DMS114 treated with DMSO at 0.1 percent for 48 hours (cell line): ENCODE measurements at regions not wholly inside any gene's neighbourhood (a gene's known extent, or its start where the extent isn't known, plus 50 kb on each side); places are given as distances from the start of the nearest gene placed in this dataset.

ENCODE experiments used
- DNase-seq: peaks from one replicate; lab custom pipeline; 2025; ENCODE audit not compliant: unreplicated experiment; lab: John Stamatoyannopoulos, UW

DNA sequence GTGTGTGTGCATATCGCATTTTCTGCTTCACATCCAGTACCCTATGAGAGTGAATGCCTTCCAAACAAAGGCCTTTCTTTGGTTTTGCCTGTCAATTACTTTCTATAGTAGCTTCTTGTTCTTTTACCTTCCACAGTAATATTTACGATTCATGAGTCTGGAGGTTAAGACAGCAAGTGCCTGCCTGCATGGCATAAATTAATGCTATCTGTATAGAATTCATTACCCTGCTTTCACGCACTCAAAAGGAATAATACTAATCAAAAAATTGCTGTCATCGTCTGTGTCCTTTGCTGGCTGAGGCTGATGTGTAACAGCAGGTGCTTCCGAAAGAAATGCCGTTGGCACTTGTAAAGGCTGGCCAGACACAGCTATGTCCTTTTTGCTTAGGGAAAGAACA is 1304.4 kb upstream of the CDH6 start:
- no peak for DNase-seq

DNA sequence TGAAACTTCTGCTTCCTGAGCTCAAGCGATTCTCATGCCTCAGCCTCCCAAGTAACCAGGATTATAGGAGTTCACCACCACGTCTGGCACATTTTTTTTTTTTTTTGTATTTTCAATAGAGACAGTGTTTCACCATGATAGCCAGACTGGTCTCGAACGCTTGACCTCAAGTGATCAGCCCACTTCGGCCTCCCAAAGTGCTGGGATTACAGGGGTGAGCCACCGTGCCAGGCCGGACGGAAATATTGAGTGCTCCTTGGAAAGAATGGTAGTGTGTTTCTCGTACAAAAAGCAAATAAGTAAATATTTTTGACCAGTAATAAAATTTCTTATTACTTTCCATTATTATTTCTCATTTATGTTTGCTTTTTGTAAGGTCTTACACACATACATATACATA is 1307.9 kb upstream of the CDH6 start:
- no peak for DNase-seq

DNA sequence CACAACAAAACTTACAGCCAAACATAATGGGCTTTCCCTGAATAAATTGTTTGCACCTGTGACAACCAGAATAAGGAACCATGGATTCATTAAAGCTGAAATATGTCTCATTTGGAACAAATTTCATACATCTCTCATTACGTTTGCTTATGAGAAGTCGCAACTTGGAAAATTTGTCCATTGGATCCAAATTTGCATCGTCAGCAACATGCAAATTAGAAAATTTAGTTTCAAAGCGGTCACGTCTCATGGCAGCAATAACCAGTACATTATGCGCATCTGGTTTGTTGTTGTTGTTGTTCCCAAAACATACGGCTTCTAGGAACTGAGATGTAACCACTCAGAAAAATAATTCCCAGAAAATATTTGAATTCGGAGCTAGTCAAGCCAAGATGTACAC is 1311.5 kb upstream of the CDH6 start:
- no peak for DNase-seq

DNA sequence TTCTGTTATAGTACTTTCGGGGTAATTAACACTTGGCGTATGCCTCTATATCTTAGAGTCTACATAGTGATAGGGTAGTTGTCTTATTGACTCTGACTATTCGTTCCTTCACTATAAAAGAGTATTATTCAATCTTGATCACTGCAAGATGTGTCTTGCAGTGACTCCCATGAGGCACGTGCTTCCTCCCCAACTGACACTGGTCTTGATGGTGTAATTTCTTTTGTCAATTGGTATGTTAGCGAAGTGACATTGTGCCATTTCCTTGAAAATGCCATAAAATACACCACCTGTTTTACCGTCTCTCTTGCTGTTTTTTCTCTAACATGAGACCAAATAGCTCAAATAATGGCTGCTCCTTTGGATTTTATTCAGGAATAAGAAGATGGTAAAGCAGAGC is 1314.1 kb upstream of the CDH6 start:
- no peak for DNase-seq

DNA sequence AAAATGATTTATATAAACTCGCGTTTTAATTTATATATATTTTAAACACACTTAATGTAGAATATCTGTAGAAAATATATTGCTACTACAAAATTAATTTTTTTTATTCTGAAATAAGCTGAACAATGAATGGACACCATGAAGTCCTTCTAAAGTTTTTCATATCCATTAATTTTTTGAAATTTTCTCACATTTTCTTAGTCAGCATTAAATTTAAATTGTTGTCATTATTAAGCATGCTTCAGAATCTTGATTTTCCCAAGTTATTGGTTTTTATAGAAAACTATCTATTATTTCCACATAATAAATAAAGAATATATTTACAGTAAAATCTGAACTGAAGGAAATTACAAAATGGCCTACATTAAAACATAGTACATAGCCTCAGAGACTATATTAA is 1314.9 kb upstream of the CDH6 start:
- DNase-seq, result no peak

GRCh38 chr5:29867155-29867554 is 1326.3 kb upstream of the CDH6 start:
- no peak for DNase-seq

DNA sequence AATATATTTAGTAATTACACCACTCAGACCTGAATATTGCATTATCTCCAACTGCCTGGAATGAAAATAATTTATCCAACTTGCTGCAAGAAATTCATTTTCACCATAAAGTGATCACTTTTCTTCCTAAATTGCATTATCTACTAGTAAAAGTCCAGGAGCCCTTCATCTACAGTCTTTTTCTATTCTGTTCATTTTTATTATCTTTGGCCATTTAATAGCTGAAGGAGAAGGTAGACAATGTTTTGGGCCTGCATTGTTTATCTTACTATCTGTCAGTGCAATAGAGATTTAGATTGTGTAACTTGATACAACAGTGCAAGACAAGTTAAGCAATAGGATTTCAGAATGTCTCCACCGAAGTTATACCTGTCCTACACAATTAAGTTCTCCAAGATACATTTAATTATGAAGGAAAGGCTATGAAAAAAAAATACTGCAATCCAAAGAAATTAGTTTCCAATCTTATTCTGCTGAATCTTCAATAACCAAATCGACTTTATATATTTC is 1339.7 kb upstream of the CDH6 start:
- no peak for DNase-seq

GRCh38 chr5:29852329-29852728 is 1341.2 kb upstream of the CDH6 start:
- no peak for DNase-seq

- DNase-seq, result no peak
These were observed 1348.3 kb upstream of the CDH6 start for GRCh38 chr5:29845206-29845605.

DNA sequence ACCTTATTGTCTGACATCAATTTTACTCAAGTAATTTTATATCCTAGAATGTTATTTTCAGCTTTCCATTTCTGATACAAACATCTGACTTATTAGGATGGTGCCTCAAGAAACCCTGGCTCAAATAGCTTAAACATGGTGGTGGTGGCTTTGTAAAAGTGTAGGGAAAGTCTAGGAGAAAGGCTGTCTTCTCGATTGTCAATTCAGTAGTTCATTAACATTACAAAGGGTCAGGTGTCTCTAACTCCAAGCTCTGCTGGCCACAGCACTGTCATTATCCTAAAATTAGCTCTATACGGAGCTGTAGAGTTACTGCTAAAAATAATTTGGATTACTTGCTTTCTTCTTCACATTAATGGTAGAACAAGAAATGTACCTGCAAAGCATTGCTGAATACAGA is 1360.1 kb upstream of the CDH6 start:
- no peak for DNase-seq

DNA sequence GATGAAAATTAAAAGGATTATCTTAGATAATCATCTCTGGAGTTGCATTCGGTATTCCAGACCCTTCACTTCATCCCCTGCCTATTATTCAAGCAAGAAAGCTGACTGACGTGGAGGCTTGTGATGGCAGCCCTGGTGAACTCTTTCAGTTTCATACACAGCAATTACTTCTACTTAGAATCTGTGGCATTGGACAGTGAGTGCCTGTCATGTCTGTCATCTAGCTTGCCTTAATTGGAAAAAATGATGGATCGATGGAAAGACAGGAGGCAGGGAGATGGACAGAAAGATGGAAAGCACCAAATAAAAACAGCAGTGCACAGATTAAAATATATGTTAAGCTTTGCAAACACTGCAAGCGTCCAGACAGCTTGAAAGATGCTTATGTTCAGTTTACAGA is 1371.0 kb upstream of the CDH6 start:
- no peak for DNase-seq

GRCh38 chr5:29811914-29812679 is 1381.4 kb upstream of the CDH6 start:
- no peak for DNase-seq

GRCh38 chr5:29805804-29806203 is 1387.7 kb upstream of the CDH6 start:
- DNase-seq, result no peak

DNA sequence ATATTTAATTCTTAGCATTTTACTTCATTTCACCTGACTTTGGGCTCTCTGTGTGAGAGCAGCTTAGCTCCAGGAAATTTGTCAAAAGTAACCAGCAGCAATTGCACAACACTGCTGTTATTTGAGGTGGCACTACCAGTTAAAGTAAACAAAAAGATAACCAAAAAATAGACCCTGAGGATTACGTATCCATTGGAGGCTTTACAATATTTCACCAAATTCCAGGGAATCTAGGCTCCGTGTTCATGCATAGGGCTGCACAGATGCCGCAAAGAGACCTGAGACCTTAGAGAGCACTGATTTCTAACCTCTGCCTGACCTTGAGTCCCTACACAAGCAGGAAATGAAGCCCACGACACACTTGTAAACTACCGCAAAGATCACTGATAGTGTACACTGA is 1392.7 kb upstream of the CDH6 start:
- no peak for DNase-seq

- no peak for DNase-seq
These were observed 1397.5 kb upstream of the CDH6 start for GRCh38 chr5:29796013-29796412.

GRCh38 chr5:29795096-29795652 is 1398.3 kb upstream of the CDH6 start:
- DNase-seq, result no peak

DNA sequence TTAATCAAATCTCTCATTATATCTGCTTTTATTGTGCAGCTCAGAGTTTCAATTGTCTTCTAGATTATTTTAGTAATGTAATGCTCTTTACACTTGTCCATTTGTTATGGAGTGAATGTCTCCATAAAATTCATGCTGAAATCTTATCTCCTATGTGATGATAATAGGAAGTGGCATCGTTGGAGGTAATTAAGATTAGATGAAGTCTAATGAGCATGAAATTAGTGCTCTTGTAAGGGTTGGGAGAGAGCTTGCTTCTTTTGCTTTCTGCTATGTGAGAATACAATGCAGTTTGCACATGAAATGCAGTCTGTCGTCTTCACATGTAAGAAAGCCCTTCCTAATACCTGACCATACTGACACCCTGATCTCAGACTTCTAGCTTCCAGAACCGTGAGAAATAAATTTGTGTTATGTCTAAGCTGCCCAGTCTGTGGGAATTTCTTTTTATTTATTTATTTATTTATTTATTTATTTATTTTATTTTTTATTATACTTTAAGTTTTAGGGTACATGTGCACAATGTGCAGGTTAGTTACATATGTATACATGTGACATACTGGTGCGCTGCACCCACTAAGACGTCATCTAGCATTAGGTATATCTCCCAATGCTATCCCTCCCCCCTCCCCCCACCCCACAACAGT is 1399.2 kb upstream of the CDH6 start:
- DNase-seq, result no peak

- DNase-seq, result no peak
These were observed 1403.2 kb upstream of the CDH6 start for GRCh38 chr5:29790281-29790680.

DNA sequence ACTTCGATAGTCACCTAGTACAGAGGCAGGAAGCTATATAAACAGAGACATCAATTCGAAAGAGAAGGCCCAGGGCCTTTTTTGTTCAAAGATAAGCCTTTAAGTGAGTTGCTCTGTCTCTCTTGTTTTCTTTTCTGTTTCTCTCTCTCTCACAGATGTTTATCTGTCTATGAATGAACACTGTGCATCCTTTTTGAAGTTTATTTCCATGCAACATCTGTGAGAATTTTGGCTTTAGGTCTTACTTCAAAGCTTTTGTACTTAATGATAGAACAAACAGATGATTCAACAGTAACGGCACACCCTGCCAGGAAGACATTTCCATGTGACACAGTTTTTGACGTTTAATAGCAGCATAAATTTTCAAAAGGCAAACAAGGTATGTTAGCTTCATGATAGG is 1413.1 kb upstream of the CDH6 start:
- no peak for DNase-seq

GRCh38 chr5:29779141-29779540 is 1414.3 kb upstream of the CDH6 start:
- no peak for DNase-seq

DNA sequence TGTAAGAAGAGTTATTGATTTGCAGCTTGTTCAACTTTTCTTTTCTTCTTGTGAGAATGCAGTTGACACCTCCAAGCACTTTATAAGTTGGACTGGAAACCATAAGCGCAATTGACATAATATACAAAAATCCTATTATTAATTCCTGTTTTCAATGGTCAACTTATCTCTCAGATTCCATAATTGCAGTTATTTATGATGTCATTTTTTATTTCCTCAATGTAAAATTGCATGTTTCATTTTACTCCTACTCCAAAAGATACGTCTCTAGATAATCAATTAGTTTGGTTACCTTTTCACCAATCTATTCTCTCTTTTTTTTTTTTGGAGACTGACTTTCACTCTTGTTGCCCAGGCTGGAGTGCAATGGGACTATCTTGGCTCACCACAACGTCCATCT is 1416.1 kb upstream of the CDH6 start:
- no peak for DNase-seq

DNA sequence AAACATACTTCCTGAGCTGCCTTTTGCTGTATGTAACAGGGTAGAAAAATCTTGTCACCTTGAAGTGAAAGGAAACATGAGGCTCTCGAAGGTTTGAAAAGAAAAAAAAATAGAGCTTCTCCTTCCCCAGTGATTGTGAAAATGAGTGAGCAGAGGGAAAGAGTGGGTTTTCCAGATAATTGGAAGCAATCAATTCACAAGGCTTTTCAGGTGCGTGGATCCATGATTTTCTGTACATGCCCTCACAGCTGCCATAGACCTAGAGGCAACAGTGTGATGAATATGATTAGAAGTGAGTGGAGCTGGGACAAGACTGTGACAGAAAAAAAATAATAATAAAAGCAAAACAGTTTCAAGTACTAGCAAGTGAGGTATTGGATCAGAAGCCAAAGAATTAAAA is 1422.5 kb upstream of the CDH6 start:
- no peak for DNase-seq
